NK-92 treated with Interleukin-12 subunit alpha and Interleukin-12 subunit beta, amount 100 ng/mL, for 24 hours (cell line): ENCODE measurements at regions not wholly inside any gene's neighbourhood (a gene's known extent, or its start where the extent isn't known, plus 50 kb on each side); places are given as distances from the start of the nearest gene placed in this dataset.

ENCODE experiments used
- DNase-seq: peaks from one replicate; lab custom pipeline; 2025; lab: John Stamatoyannopoulos, UW

DNA sequence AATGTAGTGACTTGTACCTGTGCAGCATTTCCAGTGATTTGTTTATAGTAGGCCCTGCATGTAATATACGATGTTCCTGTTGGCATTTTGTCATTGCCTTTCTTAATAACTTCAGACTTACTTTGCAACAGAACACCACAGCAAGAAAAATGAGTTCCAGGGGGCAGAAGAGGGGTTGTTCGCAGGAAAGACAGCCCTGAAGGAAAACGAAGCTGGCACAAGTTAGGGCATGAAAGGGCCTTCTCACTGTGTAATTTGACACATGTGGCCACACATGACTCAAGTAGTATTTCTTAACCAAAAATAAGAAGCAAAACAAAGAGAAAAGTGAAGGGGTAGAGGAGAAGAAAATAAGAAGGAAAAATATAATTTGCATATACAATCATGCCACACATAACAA, 265.8 kb upstream of the SMIM31 start:
- DNase-seq: no peak

DNA sequence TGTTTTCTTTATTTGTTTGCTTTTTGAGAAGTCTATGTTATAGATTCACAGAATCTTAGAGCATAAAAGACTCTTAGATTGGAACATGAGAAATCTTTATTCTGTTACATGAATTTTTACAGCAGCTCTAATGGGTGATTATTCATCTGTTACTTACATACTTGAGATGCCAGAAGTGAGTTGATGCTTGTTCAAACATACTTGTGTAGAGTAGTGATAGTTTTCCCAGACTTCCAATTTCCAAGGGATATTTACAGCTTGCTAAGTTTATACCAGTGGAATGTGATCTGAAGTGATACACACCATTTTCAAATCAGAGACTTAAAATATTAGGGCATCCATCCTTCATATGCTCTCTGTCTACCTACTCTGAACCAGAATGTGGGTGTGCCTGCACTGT, 252.9 kb upstream of the SMIM31 start:
- no peak for DNase-seq

DNA sequence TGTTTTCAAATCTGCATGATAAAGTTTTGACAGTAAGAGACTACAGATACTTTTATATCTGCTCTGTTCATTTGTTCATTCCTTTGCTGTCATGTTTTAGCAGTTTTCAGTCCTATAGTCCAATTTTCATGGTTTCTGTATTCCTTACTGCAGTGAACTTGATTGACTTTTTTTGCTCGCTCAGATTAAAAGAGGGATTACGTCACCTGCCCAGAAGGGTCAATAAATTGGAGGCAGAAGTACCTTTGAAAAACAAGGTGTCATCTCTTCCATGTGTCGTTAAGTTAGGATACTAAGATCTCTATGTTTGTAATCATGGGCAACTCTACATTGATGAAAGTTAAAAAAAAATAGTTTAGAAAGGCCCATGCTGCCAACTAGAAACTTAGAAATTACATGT, 250.1 kb upstream of the SMIM31 start:
- DNase-seq: no peak

GRCh38 chr4:164508097-164508496, 245.8 kb upstream of the SMIM31 start:
- no peak for DNase-seq

DNA sequence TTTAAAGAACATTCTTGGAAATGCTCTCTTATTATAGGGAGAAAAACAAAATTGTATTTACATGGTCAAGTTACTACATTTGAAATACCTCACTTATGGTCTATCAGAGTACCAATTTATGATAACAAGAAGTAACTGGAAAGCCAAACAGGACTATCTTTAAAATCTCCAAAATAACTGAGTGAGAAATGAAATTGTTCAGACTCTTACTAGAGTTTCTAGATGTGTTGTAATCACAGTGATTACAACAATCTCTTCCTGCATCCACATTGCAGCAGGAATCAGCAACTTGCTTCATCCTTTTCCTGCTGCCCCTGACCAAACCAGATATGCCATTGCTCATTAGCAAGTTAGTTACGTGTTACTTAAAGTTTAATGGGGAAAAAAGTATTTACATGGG, 245.2 kb upstream of the SMIM31 start:
- DNase-seq: no peak

DNA sequence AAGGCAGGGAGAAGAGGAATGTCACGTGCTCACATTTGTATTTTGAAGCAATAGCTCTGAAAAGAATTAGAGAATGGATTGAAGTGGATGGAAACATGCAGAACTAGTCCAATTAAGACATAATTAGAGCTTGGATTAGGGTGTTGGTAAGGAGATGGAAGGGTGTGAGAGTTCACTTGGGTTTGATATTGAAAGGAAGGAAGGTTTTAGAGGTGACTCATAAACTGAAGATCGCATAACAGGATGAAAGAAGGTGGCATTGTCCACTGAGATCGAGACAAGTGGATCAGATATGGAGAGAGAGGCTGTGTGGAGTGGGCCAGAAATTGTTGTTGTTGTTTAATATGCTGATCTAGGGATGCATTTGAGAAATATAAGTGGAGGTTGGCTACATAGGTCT, 244.0 kb upstream of the SMIM31 start:
- DNase-seq: no peak

DNA sequence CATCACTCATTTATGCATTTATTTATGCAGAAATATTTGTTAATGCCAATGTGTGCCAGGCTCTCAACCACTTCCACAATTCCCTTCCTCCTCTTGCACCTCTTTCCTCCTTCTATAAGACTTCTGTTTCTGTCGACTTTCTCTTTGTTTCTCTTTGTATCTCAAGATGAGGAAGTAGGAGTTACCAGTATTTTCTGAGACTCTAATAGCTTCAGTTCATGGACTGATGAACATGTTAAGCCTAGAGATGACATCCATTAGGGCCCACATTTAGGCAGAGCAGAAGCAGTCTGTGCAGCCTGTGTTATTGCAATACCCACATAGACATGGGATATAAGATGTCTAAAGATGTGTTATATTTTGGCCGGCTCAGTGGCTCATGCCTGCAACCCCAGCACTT, 241.8 kb upstream of the SMIM31 start:
- DNase-seq: no peak

GRCh38 chr4:164514765-164515164, 239.2 kb upstream of the SMIM31 start:
- no peak for DNase-seq

DNA sequence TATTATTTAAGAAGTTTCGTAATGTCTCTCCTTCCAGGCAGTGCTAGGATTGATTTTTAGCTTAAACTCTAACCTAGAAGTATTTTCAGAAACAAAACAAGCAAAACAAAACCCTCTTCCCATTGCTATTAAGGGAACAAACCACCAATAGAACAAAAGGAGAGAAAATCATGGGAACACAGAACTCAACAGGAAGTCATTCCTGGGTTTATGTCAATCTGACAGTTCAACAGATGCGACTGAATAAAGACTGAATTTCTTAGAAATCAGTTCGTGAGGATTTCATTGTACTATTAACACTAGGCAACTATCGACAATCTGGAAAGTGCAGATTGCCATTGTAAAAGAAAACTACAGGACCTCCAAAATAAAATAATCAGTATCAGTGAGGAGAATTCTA, 229.1 kb upstream of the SMIM31 start:
- DNase-seq: no peak

DNA sequence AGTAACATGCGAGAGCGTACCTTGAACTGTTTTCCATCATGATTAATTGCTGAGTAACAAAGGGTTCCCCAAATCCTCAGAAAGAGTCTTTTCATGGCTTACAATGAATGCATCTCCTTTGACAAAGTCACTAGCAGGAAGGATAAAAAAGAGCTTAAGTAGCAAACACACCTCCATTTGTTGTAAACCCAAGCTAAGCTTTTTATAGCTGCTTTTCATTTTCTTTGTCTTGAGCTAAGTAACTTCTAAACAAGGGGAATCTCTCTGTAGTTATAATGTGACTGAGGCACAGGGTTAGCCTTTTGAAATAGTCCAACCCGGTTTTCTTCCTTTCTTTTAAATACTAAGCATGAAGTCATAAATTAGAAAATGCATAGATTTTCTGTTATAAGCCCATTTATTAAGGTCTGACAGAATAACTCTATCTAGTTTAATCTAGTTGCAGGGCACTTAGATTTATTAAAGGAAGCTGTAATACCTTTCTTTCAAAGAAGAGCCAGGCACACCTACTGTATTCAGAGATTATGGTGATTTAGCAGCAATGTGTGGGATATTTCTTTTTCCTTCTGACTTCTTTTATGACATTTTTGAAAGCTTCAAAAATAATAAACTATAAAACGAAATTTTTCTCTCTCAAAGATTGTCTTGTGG, 226.9 kb upstream of the SMIM31 start:
- DNase-seq: no peak

DNA sequence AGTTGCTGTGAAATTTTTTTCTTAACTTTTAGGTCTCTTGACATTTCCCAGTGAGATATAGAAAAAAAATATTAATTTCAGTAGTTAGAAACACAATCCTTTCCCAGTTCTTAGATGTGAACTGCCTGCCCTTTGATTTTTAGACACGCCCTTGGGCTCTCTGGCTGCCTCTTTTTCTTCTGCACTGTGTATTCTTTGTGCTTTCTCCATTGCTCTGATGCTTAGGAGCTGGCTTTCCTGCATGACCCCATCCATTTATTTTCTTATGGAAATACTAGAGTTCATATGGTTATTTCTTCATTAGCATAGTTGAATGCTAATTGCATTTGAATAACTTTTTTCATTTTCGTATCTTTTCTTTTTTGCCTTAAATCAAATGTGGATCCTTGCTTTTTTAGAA, 224.9 kb upstream of the SMIM31 start:
- no peak for DNase-seq

DNA sequence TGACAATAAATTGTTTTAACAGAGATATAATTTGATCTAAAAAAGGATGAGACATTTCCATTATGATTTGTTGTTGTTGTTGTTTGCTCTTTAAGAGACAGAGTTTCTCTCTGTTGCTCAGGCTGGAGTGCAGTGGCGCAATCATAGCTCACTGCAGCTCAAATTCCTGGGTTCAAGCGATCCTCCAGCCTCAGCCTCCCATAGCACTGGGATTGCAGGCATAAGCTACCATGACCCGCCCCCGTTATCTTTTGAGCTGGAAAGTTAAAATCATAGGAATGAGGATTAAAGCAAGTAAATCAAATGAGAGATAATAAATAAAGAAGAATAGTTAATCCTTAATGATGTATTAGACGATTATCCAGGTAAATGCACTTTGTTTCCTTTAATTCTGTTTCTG, 224.4 kb upstream of the SMIM31 start:
- DNase-seq: no peak

- DNase-seq: no peak
Measured at GRCh38 chr4:164531336-164531735, 222.6 kb upstream of the SMIM31 start.

DNA sequence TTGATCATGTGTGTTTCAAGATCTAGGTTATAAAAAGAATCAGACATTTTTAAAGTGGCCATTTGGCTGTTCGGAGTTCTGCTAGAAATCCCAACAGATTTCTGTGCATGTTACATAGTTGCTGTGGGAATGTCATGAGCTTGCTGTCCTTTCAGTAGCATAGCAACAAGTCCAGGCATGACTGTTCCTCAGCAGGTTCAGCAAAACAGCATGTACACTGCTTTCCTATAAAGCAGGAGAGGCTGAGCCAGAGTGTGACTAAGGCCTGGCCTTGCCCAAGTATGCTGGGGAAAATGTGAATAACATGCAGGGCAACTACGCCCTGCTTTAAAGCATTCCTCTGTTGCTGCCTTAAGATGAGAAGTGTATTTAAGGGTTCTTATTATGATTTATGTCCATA, 217.1 kb upstream of the SMIM31 start:
- DNase-seq: no peak

DNA sequence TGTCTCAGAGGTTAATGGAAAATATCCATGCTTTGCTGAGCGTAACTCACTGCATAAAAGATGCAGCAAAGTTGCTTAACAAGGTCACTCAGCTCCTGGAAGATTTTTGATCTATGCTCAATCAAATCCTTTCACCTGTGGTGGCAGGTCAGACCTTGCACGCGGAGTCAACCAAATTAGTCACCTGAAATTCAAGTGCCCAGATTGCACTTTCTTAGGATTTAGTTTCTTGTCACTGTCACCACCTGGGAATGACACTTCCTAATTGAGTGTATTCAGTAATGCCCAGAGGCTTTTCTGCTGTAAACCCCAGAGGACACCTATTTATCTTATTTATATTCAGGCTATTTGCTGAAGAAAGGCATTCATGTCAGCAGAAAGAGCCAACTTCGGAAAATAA, 215.8 kb upstream of the SMIM31 start:
- DNase-seq: no peak

GRCh38 chr4:164540987-164541386, 212.9 kb upstream of the SMIM31 start:
- no peak for DNase-seq

DNA sequence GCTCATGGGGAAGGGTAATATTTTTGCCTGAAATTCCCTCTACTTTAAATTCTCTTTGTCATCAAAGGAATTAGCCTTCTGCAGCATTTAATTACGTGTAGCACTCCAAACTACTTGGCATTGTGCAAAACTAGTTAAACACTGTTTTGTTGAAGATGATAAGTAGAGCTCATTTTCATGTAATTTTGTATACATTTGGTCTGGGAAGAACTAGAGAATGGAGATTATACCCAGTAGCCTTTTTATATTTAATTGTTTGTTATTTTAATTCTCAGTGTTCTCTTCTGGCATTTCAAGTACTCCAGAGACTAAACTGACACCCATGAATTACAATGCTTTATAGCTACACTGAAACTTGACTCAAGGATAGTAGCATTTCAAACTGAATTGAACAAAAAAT, 211.5 kb upstream of the SMIM31 start:
- no peak for DNase-seq

DNA sequence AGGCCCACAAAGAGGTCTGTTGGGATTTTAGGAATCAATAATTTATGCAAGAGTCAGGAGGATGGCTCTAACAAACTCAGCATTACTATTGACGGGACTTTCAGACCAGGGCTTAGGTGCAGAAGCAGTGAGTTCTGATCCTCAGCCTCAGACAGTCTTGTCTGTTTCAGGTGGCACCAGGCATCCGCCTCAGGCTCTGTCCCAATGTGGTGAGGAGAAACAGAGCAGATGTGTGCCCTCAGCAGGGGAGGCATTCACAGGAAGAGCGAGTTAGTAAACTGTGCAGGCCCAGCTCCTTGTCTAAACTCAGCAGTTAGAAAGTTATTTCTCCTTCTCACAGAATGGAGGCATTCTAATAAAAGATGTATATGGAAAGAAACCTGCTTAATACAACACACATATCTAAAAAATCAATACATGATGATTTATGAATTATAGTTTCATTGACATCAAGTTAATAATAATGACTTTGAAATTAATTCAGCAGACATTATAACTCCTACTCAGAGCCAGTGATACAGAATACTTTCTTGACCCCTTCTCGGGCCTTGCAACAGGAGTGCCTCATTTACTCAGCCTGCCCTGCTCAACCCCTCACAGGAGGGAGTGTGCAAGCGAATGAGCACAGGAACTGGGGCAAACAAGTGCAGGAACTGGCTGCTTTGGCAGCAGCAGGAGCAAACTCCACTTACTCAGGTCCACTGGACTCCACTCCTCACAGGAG, 202.8 kb upstream of the SMIM31 start:
- DNase-seq: no peak

DNA sequence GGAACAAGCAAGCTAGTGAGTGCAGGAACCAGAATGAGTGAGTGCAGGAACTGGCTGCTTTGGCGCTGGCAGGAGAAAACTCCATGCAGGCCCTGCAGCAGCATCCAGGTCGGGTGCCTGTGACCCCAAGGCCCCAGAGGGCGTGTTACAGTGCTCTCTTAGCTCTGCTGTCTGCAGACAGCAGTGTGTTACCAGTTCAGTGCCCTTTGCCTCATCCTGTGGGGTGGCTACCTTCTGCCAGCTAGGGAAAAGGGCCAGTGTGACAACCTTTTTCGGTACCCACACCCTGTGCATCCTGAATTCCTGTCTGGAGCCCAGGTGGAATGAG, 202.3 kb upstream of the SMIM31 start:
- no peak for DNase-seq

DNA sequence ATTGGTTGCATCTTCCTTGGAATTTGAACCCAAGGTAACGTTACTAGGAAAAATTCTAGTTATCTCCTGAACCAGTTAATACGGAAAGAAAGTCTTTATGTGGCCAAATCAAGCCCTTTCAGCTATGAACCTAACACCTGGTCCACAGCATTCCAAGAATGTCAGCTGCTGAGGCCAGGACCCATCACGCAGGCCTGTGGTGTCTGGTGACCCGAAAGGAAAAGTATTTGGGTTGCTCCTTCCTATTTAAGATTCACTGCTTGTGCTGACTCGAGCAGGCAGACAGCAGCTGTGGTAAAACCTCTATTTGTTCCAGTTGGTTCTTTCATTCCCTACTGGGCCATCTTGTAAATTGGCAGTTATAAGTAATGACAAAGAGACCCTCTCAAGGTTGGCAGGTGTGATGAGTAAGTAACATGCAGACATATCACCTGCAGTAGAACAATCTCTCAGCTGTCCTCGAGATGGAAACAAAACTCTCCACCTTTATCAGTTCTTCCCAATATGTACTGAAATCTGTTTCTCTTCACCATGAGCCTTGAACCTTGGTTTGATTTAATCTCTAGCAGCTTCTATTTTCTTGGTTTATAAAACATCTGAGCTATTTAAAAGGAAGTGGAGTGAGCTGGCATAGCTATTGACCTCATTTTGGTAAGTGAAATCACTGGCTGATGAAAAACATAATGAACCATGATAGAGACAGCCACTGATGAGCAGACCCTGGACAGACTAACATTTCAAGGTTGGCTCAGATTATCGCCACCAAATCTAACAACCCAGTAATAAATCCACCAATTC, 182.1 kb upstream of the SMIM31 start:
- DNase-seq: no peak

- DNase-seq: no peak
Measured at GRCh38 chr4:164572877-164573279, 181.1 kb upstream of the SMIM31 start.

GRCh38 chr4:164575861-164576260, 178.1 kb upstream of the SMIM31 start:
- DNase-seq: no peak

DNA sequence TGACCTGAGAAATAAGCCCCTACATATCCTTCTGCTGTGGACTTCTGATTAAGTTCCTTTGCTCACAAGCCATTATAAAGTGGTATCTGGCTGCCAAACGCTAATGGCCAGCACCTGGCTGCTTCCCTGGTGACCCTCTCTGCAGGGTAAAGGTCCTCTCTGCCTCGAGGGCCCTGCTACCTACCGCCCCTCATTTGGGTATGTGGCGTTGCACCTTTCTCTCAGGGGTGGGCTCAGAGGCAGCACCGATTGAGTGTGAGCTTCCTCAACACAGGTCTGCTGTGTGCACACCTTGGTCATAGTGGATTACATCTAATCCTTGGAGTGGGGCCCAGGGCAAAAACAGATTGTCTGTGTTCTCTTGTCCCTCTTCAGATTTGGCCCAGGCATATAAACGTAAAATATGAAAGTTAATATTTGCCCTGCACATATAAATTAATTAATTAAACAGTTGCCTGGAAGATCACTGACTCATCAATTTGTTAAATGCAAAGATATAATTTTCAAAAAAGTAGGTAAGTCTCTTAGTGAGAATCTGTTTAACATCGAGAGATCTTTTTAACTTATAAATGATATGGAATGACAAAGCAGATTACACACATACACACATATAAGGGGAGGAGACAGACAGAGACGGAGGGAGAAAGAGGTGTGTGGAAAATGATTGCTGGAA, 174.5 kb upstream of the SMIM31 start:
- DNase-seq: no peak
